ENCODE measurements at regions not wholly inside any gene's neighbourhood (a gene's known extent, or its start where the extent isn't known, plus 50 kb on each side); places are given as distances from the start of the nearest gene placed in this dataset.

- H3K9me3 Mint-ChIP-seq: peaks cover 0 to 14% (median 5%) of the 10 kb centered on the region in 11 donors
- intact Hi-C loops (cut with micrococcal nuclease): no loop called here
- ChIA-PET CTCF (no interaction called here), POLR2A (no interaction called here)
- no peaks in the 10 kb centered on the region for H3K36me3 Mint-ChIP-seq
- Histone ChIP-seq H3K27ac (ENCODE audit: low read depth, low read length) (no peak overlapping the region), H3K4me3 (ENCODE audit: low read length) (no peak overlapping the region), H3K36me3 (ENCODE audit: control insufficient read depth in 2 of 3, insufficient read depth in 3 of 3, low read length in 3 of 3) (no peaks in the 10 kb centered on the region), H3K27me3 (ENCODE audit: control insufficient read depth in 2 of 2, insufficient read depth in 2 of 2, low read length in 2 of 2) (no peaks in the 10 kb centered on the region), H3K4me1 (ENCODE audit: control insufficient read depth in 2 of 2, insufficient read depth in 2 of 2, low read length in 2 of 2) (no peaks in the 10 kb centered on the region), H3K9me3 (ENCODE audit: control insufficient read depth in 2 of 3, low read length in 3 of 3) (no peaks in the 10 kb centered on the region)
- no peak for DNase-seq
- H3K27ac Mint-ChIP-seq: no peak overlapping the region
- no peaks in the 10 kb centered on the region for H3K4me1 Mint-ChIP-seq
- ATAC-seq: no peak
- no peak overlapping the region for H3K4me3 Mint-ChIP-seq
- no peaks in the 10 kb centered on the region for H3K27me3 Mint-ChIP-seq
Observed at GRCh38 chr11:90913131-90913668, 690.4 kb upstream of the CHORDC1 start.

- Histone ChIP-seq H3K27ac (ENCODE audit: low read depth, low read length) (no peak overlapping the region), H3K4me1 (ENCODE audit: control insufficient read depth in 2 of 2, insufficient read depth in 2 of 2, low read length in 2 of 2) (no peaks in the 10 kb centered on the region), H3K27me3 (ENCODE audit: control insufficient read depth in 2 of 2, insufficient read depth in 2 of 2, low read length in 2 of 2) (no peaks in the 10 kb centered on the region), H3K36me3 (ENCODE audit: control insufficient read depth in 2 of 3, insufficient read depth in 3 of 3, low read length in 3 of 3) (no peaks in the 10 kb centered on the region), H3K9me3 (ENCODE audit: control insufficient read depth in 2 of 3, low read length in 3 of 3) (no peaks in the 10 kb centered on the region), H3K4me3 (ENCODE audit: low read length) (no peak overlapping the region)
- CTCF ChIA-PET: no interaction called here
- no peak for ATAC-seq
- intact Hi-C loops (cut with micrococcal nuclease): no loop called here
- Mint-ChIP-seq H3K27me3 (no peaks in the 10 kb centered on the region), H3K9me3 (peaks cover 0 to 11% (median 5%) of the 10 kb centered on the region in 11 donors), H3K4me3 (no peak overlapping the region), H3K4me1 (no peaks in the 10 kb centered on the region), H3K36me3 (no peaks in the 10 kb centered on the region), H3K27ac (no peak overlapping the region)
- POLR2A ChIA-PET: no interaction called here
- no peak for DNase-seq
Observed at GRCh38 chr11:90912631-90913030, 689.8 kb upstream of the CHORDC1 start.

GRCh38 chr11:90911192-90911591, 688.3 kb upstream of the CHORDC1 start:
- CTCF ChIA-PET: no interaction called here
- H3K27me3 Mint-ChIP-seq: no peaks in the 10 kb centered on the region
- DNase-seq (no peak), ATAC-seq (no peak)
- H3K36me3 ChIP-seq (ENCODE audit: control insufficient read depth in 2 of 3, insufficient read depth in 3 of 3, low read length in 3 of 3): no peaks in the 10 kb centered on the region
- POLR2A ChIA-PET: no interaction called here
- no peaks in the 10 kb centered on the region for H3K27me3 ChIP-seq (ENCODE audit: control insufficient read depth in 2 of 2, insufficient read depth in 2 of 2, low read length in 2 of 2)
- H3K4me3 ChIP-seq (ENCODE audit: low read length): no peak overlapping the region
- H3K4me1 ChIP-seq (ENCODE audit: control insufficient read depth in 2 of 2, insufficient read depth in 2 of 2, low read length in 2 of 2): no peaks in the 10 kb centered on the region
- no peak overlapping the region for H3K27ac Mint-ChIP-seq
- no peaks in the 10 kb centered on the region for H3K36me3 Mint-ChIP-seq
- H3K9me3 Mint-ChIP-seq: peaks cover 0 to 12% (median 5%) of the 10 kb centered on the region in 11 donors
- no peaks in the 10 kb centered on the region for H3K9me3 ChIP-seq (ENCODE audit: control insufficient read depth in 2 of 3, low read length in 3 of 3)
- H3K4me1 Mint-ChIP-seq: no peaks in the 10 kb centered on the region
- H3K27ac ChIP-seq (ENCODE audit: low read depth, low read length): no peak overlapping the region
- intact Hi-C loops (cut with micrococcal nuclease): no loop called here
- H3K4me3 Mint-ChIP-seq: no peak overlapping the region

- no peak for ATAC-seq
- Mint-ChIP-seq H3K27ac (no peak overlapping the region), H3K36me3 (no peaks in the 10 kb centered on the region), H3K4me1 (no peaks in the 10 kb centered on the region), H3K27me3 (no peaks in the 10 kb centered on the region), H3K9me3 (peaks cover 0 to 20% (median 7%) of the 10 kb centered on the region in 11 donors), H3K4me3 (no peak overlapping the region)
- POLR2A ChIA-PET: no interaction called here
- Histone ChIP-seq H3K27me3 (ENCODE audit: control insufficient read depth in 2 of 2, insufficient read depth in 2 of 2, low read length in 2 of 2) (no peaks in the 10 kb centered on the region), H3K27ac (ENCODE audit: low read depth, low read length) (no peak overlapping the region), H3K4me3 (ENCODE audit: low read length) (no peak overlapping the region), H3K4me1 (ENCODE audit: control insufficient read depth in 2 of 2, insufficient read depth in 2 of 2, low read length in 2 of 2) (no peaks in the 10 kb centered on the region), H3K36me3 (ENCODE audit: control insufficient read depth in 2 of 3, insufficient read depth in 3 of 3, low read length in 3 of 3) (no peaks in the 10 kb centered on the region), H3K9me3 (ENCODE audit: control insufficient read depth in 2 of 3, low read length in 3 of 3) (no peaks in the 10 kb centered on the region)
- CTCF ChIA-PET: no interaction called here
- intact Hi-C loops (cut with micrococcal nuclease): no loop called here
- no peak for DNase-seq
Observed at GRCh38 chr11:90908074-90908473, 685.2 kb upstream of the CHORDC1 start.

- intact Hi-C loops (cut with micrococcal nuclease): no loop called here
Observed at GRCh38 chr11:90895850-90896249, 673.0 kb upstream of the CHORDC1 start.

GRCh38 chr11:90890347-90890746, 667.5 kb upstream of the CHORDC1 start:
- no peak overlapping the region for H3K27ac Mint-ChIP-seq
- no peak overlapping the region for H3K4me3 ChIP-seq (ENCODE audit: low read length)
- no peaks in the 10 kb centered on the region for H3K27me3 ChIP-seq (ENCODE audit: control insufficient read depth in 2 of 2, insufficient read depth in 2 of 2, low read length in 2 of 2)
- H3K9me3 Mint-ChIP-seq: peaks cover 0 to 10% (median 5%) of the 10 kb centered on the region in 11 donors
- no peaks in the 10 kb centered on the region for H3K36me3 ChIP-seq (ENCODE audit: control insufficient read depth in 2 of 3, insufficient read depth in 3 of 3, low read length in 3 of 3)
- no peaks in the 10 kb centered on the region for H3K36me3 Mint-ChIP-seq
- intact Hi-C loops (cut with micrococcal nuclease): no loop called here
- no peak overlapping the region for H3K27ac ChIP-seq (ENCODE audit: low read depth, low read length)
- POLR2A ChIA-PET: no interaction called here
- CTCF ChIA-PET: no interaction called here
- H3K4me3 Mint-ChIP-seq: no peak overlapping the region
- H3K4me1 Mint-ChIP-seq: no peaks in the 10 kb centered on the region
- DNase-seq (no peak), ATAC-seq (no peak)
- no peaks in the 10 kb centered on the region for H3K27me3 Mint-ChIP-seq
- H3K4me1 ChIP-seq (ENCODE audit: control insufficient read depth in 2 of 2, insufficient read depth in 2 of 2, low read length in 2 of 2): no peaks in the 10 kb centered on the region
- no peaks in the 10 kb centered on the region for H3K9me3 ChIP-seq (ENCODE audit: control insufficient read depth in 2 of 3, low read length in 3 of 3)

More at GRCh38 chr11:90895850-90896249, 673.0 kb upstream of the CHORDC1 start:
- Mint-ChIP-seq H3K4me3 (no peak overlapping the region), H3K4me1 (no peaks in the 10 kb centered on the region), H3K27ac (no peak overlapping the region), H3K36me3 (no peaks in the 10 kb centered on the region), H3K9me3 (peaks cover 0 to 22% (median 6%) of the 10 kb centered on the region in 11 donors), H3K27me3 (no peaks in the 10 kb centered on the region)
- no peak overlapping the region for H3K27ac ChIP-seq (ENCODE audit: low read depth, low read length)
- ATAC-seq: no peak
- no peaks in the 10 kb centered on the region for H3K27me3 ChIP-seq (ENCODE audit: control insufficient read depth in 2 of 2, insufficient read depth in 2 of 2, low read length in 2 of 2)
- ChIA-PET POLR2A (no interaction called here), CTCF (no interaction called here)
- DNase-seq: no peak
- H3K36me3 ChIP-seq (ENCODE audit: control insufficient read depth in 2 of 3, insufficient read depth in 3 of 3, low read length in 3 of 3): no peaks in the 10 kb centered on the region
- H3K4me3 ChIP-seq (ENCODE audit: low read length): no peak overlapping the region
- H3K9me3 ChIP-seq (ENCODE audit: control insufficient read depth in 2 of 3, low read length in 3 of 3): no peaks in the 10 kb centered on the region
- no peaks in the 10 kb centered on the region for H3K4me1 ChIP-seq (ENCODE audit: control insufficient read depth in 2 of 2, insufficient read depth in 2 of 2, low read length in 2 of 2)

GRCh38 chr11:90884181-90884580, 661.3 kb upstream of the CHORDC1 start:
- POLR2A ChIA-PET: no interaction called here
- H3K27me3 Mint-ChIP-seq: no peaks in the 10 kb centered on the region
- no peak for ATAC-seq

More at GRCh38 chr11:90884181-90884580, 661.3 kb upstream of the CHORDC1 start:
- H3K36me3 Mint-ChIP-seq: no peaks in the 10 kb centered on the region
- H3K9me3 Mint-ChIP-seq: peaks cover 0 to 25% (median 12%) of the 10 kb centered on the region in 11 donors
- H3K4me1 Mint-ChIP-seq: no peaks in the 10 kb centered on the region
- intact Hi-C loops (cut with micrococcal nuclease): no loop called here
- no peaks in the 10 kb centered on the region for H3K27me3 ChIP-seq (ENCODE audit: control insufficient read depth in 2 of 2, insufficient read depth in 2 of 2, low read length in 2 of 2)
- H3K4me3 Mint-ChIP-seq: no peak overlapping the region
- H3K36me3 ChIP-seq (ENCODE audit: control insufficient read depth in 2 of 3, insufficient read depth in 3 of 3, low read length in 3 of 3): no peaks in the 10 kb centered on the region
- DNase-seq: no peak
- H3K27ac ChIP-seq (ENCODE audit: low read depth, low read length): no peak overlapping the region
- CTCF ChIA-PET: no interaction called here
- no peak overlapping the region for H3K27ac Mint-ChIP-seq
- peaks cover 0 to 3% (median 0%) of the 10 kb centered on the region in 3 experiments for H3K9me3 ChIP-seq (ENCODE audit: control insufficient read depth in 2 of 3, low read length in 3 of 3)
- no peak overlapping the region for H3K4me3 ChIP-seq (ENCODE audit: low read length)
- no peaks in the 10 kb centered on the region for H3K4me1 ChIP-seq (ENCODE audit: control insufficient read depth in 2 of 2, insufficient read depth in 2 of 2, low read length in 2 of 2)

Data from naive thymus-derived CD4-positive, alpha-beta T cell (primary cell).